PC-9 (cell line): ENCODE measurements at regions not wholly inside any gene's neighbourhood (a gene's known extent, or its start where the extent isn't known, plus 50 kb on each side); places are given as distances from the start of the nearest gene placed in this dataset.
"Not testable (repeated sequence)": the region's sequence is repeated elsewhere in the genome, so short reads cannot be mapped to it uniquely, and the experiment has no call there.

ENCODE experiments used
- EZH2 ChIP-seq: fragments of 200-600 bp; sonication (generic); IDR thresholded peaks from 2 replicates; pipeline ENCODE4 v1.8.0; 2017; ENCODE audit warnings: antibody characterized with exemption, low read depth
- TF ChIP-seq, protein P1 (sequence below): fragments of 200-600 bp; sonication (generic); conservative IDR thresholded peaks from 2 replicates; pipeline ENCODE4 v1.6.1; 2017; ENCODE audit warnings: mixed run types, antibody characterized with exemption, mild to moderate bottlenecking, moderate library complexity

DNA sequence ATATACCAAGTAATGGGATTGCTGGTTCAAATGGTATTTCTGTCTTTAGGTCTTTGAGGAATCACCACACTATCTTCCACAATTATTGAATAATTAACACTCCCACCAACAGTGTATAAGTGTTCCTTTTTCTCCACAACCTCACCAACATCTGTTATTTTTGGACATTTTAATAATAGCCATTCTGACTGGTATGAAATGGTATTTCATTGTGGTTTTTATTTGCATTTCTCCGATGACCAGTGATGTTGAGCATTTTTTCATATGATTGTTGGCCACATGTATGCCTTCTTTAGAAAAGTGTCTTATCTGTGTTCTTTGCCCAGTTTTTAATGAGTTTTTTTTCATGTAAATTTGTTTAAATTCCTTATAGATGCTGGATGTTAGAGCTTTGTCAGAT lies 83.4 kb downstream of the RPL10L start:
- TF ChIP-seq, protein P1, sequence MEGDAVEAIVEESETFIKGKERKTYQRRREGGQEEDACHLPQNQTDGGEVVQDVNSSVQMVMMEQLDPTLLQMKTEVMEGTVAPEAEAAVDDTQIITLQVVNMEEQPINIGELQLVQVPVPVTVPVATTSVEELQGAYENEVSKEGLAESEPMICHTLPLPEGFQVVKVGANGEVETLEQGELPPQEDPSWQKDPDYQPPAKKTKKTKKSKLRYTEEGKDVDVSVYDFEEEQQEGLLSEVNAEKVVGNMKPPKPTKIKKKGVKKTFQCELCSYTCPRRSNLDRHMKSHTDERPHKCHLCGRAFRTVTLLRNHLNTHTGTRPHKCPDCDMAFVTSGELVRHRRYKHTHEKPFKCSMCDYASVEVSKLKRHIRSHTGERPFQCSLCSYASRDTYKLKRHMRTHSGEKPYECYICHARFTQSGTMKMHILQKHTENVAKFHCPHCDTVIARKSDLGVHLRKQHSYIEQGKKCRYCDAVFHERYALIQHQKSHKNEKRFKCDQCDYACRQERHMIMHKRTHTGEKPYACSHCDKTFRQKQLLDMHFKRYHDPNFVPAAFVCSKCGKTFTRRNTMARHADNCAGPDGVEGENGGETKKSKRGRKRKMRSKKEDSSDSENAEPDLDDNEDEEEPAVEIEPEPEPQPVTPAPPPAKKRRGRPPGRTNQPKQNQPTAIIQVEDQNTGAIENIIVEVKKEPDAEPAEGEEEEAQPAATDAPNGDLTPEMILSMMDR = not testable (repeated sequence)
- TF ChIP-seq EZH2 = not testable (repeated sequence)
